CD4-positive, alpha-beta memory T cell (primary cell): ENCODE measurements at regions not wholly inside any gene's neighbourhood (a gene's known extent, or its start where the extent isn't known, plus 50 kb on each side); places are given as distances from the start of the nearest gene placed in this dataset.

Experiments used
- CTCF ChIA-PET: fragments of 350-600 bp; sonication (Branson Sonifier 250); formaldehyde crosslinking; loops from one replicate; lab custom pipeline; 2021; ENCODE audit warnings: inconsistent platforms; ENCODE audit not compliant: partially characterized antibody; lab: Charles Lee
- POLR2A ChIA-PET: fragments of 350-600 bp; sonication (Branson Sonifier 250); formaldehyde crosslinking; loops from one replicate; lab custom pipeline; 2021; ENCODE audit not compliant: partially characterized antibody; lab: Charles Lee
- DNase-seq, 5 donors: peaks; one replicate each; pipeline versions ENCODE4 v3.0.0 to v3.0.0-alpha.2; 2020 to 2022; ENCODE audit warnings: mixed read lengths in 1 of 5
- H3K27ac ChIP-seq: one replicate; pipeline ENCODE4 v1.7.0; 2013; ENCODE audit warnings: low read depth, low read length
- H3K27me3 ChIP-seq: 2 replicates; pipeline ENCODE4 v1.7.0; 2013; ENCODE audit warnings: mild to moderate bottlenecking, low read length, moderate library complexity; ENCODE audit not compliant: insufficient read depth
- H3K36me3 ChIP-seq: 2 replicates; pipeline ENCODE4 v1.7.0; 2013; ENCODE audit warnings: mild to moderate bottlenecking, low read length, moderate library complexity; ENCODE audit not compliant: insufficient read depth
- H3K4me1 ChIP-seq: 2 replicates; pipeline ENCODE4 v1.7.0; 2013; ENCODE audit warnings: mild to moderate bottlenecking, low read length, moderate library complexity; ENCODE audit not compliant: insufficient read depth
- H3K4me3 ChIP-seq, 2 donors: one replicate each; pipeline ENCODE4 v1.7.0; 2013; ENCODE audit warnings: low read length in 2 of 2, mild to moderate bottlenecking in 1 of 2
- H3K9me3 ChIP-seq, 2 donors: one replicate each; pipeline ENCODE4 v1.7.0; 2013; ENCODE audit warnings: low read length in 2 of 2, control low read depth in 1 of 2; ENCODE audit not compliant: control insufficient read depth in 1 of 2
- H3K27ac Mint-ChIP-seq, 7 donors: one replicate each; pipeline ENCODE4 v1.8.0; 2020 to 2021; ENCODE audit warnings: mixed read lengths in 7 of 7, mild to moderate bottlenecking in 6 of 7, inconsistent platforms in 3 of 7, moderate library complexity in 3 of 7
- H3K27me3 Mint-ChIP-seq, 2 donors: one replicate each; pipeline ENCODE4 v1.8.0; 2020 to 2021; ENCODE audit warnings: mixed read lengths in 2 of 2
- H3K36me3 Mint-ChIP-seq, 2 donors: one replicate each; pipeline ENCODE4 v1.8.0; 2020 to 2021; ENCODE audit warnings: mixed read lengths in 2 of 2, inconsistent platforms in 1 of 2, mild to moderate bottlenecking in 1 of 2
- H3K4me1 Mint-ChIP-seq, 4 donors: one replicate each; pipeline ENCODE4 v1.8.0; 2020 to 2021; ENCODE audit warnings: mixed read lengths in 4 of 4, mild to moderate bottlenecking in 1 of 4
- H3K4me3 Mint-ChIP-seq, 8 donors: one replicate each; pipeline ENCODE4 v1.8.0; 2020 to 2021; ENCODE audit warnings: mixed read lengths in 8 of 8, mild to moderate bottlenecking in 7 of 8, moderate library complexity in 6 of 8, inconsistent platforms in 3 of 8
- H3K9me3 Mint-ChIP-seq, 8 donors: one replicate each; pipeline ENCODE4 v1.8.0; 2020 to 2021; ENCODE audit warnings: mixed read lengths in 8 of 8, mild to moderate bottlenecking in 5 of 8, inconsistent platforms in 3 of 8, moderate library complexity in 1 of 8
- intact Hi-C: fragments of 100-400 bp; cut with micrococcal nuclease; formaldehyde crosslinking; loops from one replicate; pipeline ENCODE4 v1.15.1; 2023

DNA sequence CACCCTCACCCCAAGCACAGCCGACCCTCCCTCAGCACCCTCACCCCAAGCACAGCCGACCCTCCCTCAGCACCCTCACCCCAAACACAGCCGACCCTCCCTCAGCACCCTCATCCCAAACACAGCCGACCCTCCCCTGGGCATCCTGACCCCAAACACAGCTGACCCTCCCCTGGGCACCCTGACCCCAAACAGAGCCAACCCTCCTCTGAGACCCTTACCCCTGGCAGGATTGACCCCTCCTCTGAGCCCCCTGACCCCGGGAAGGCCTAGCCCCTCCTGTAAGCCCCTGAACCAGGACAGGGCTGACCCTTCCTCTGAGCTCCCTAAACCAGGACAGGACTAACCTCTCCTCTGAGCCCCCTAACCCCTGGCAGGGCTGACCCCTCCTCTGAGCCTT is 84.4 kb upstream of the RAB6C start:
- Histone ChIP-seq H3K36me3 (no peaks in the 10 kb centered on the region), H3K4me3 (no peak overlapping the region), H3K4me1 (no peaks in the 10 kb centered on the region), H3K27me3 (peaks cover 7% of the 10 kb centered on the region), H3K9me3 (no peaks in the 10 kb centered on the region), H3K27ac (no peak overlapping the region)
- H3K36me3 Mint-ChIP-seq = no peaks in the 10 kb centered on the region
- no peak overlapping the region for H3K4me3 Mint-ChIP-seq
- DNase-seq = no peak
- H3K27me3 Mint-ChIP-seq = peaks cover 15 to 22% of the 10 kb centered on the region in 2 donors
- peaks cover 0 to 2% (median 0%) of the 10 kb centered on the region in 8 donors for H3K9me3 Mint-ChIP-seq
- no peaks in the 10 kb centered on the region for H3K4me1 Mint-ChIP-seq
- CTCF ChIA-PET = no interaction called here
- intact Hi-C loops = no loop called here
- H3K27ac Mint-ChIP-seq = no peak overlapping the region
- POLR2A ChIA-PET = no interaction called here

DNA sequence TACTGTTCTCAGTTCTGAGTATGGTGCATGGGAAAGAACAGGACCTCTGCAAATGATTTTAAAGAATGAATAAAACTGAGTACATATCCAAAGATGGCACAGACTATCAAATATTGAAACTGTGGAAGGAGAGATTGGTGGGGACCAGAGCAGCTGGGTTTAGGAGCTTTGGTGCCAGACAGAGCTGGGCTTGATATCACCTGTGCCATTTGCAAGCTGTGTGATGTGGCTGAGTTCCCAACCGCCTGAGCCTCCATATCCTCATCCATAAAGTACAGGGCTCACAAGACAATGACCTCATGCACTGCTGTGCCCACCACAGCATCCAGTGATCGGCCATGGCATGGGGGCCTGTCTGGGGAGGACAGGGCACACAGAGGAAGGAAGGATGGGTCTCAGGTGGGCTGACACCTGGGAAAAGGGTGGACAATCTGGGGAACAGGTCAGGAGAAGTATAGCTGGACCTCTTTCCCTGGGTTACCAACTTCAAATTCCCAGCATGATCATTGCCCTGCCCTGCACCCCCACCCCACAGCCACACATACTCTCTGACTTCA is 83.9 kb upstream of the RAB6C start:
- intact Hi-C loops = no loop called here
- Mint-ChIP-seq H3K4me3 (no peak overlapping the region), H3K27me3 (peaks cover 15 to 20% of the 10 kb centered on the region in 2 donors), H3K9me3 (peaks cover 0 to 2% (median 0%) of the 10 kb centered on the region in 8 donors), H3K36me3 (no peaks in the 10 kb centered on the region), H3K27ac (no peak overlapping the region), H3K4me1 (no peaks in the 10 kb centered on the region)
- CTCF ChIA-PET = no interaction called here
- DNase-seq = no peak
- no peaks in the 10 kb centered on the region for H3K9me3 ChIP-seq
- peaks cover 7% of the 10 kb centered on the region for H3K27me3 ChIP-seq
- no peak overlapping the region for H3K4me3 ChIP-seq
- H3K27ac ChIP-seq = no peak overlapping the region
- no peaks in the 10 kb centered on the region for H3K4me1 ChIP-seq
- POLR2A ChIA-PET = no interaction called here
- H3K36me3 ChIP-seq = no peaks in the 10 kb centered on the region

GRCh38 chr2:129896226-129897100 is 83.0 kb upstream of the RAB6C start:
- peaks cover 13 to 19% of the 10 kb centered on the region in 2 donors for H3K27me3 Mint-ChIP-seq
- Histone ChIP-seq H3K4me3 (no peak overlapping the region), H3K27me3 (peaks cover 7% of the 10 kb centered on the region), H3K27ac (no peak overlapping the region), H3K36me3 (no peaks in the 10 kb centered on the region), H3K9me3 (no peaks in the 10 kb centered on the region), H3K4me1 (no peaks in the 10 kb centered on the region)
- no peaks in the 10 kb centered on the region for H3K36me3 Mint-ChIP-seq
- H3K9me3 Mint-ChIP-seq = peaks cover 0 to 2% (median 0%) of the 10 kb centered on the region in 8 donors
- H3K4me3 Mint-ChIP-seq = no peak overlapping the region
- H3K4me1 Mint-ChIP-seq = no peaks in the 10 kb centered on the region
- CTCF ChIA-PET = no interaction called here
- intact Hi-C loops = no loop called here
- POLR2A ChIA-PET = no interaction called here
- H3K27ac Mint-ChIP-seq = no peak overlapping the region
- no peak for DNase-seq

DNA sequence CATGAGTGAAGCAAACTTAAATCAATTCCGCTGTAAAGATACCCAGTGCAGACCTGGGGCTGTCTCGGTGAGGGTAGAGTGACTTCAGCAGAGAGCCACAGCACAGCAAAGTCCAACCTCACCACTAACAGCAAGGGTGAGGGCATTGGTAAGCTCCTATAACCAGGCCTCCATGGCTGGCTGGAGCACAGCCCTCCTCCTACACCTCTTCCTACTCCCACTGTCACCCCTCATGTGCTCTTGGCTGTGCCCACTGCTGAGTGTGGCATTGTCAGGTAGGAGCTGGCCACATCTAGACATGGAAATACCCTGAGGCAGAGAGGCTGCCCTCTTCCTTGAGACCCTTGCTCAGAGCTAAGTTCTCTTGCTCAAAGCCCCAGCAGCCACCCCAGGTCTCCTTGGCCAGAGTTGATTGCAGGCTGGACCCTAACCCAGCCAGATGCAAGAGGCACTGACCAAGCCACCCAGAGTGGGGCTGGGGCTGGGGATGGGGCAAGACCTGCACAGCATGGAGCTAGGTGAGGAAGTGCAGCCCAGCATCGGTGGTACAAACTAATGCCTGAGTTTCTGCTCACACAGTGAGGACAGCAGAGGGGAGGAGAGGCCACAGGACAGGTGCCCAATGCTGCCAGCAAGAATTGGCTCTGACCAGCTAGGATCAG is 77.6 kb upstream of the RAB6C start:
- no peak overlapping the region for H3K4me3 Mint-ChIP-seq
- no peak overlapping the region for H3K4me3 ChIP-seq
- POLR2A ChIA-PET = no interaction called here
- H3K27me3 Mint-ChIP-seq = peaks cover 3 to 13% of the 10 kb centered on the region in 2 donors
- H3K27me3 ChIP-seq = no peaks in the 10 kb centered on the region
- H3K36me3 ChIP-seq = no peaks in the 10 kb centered on the region
- CTCF ChIA-PET = no interaction called here
- no peak overlapping the region for H3K27ac ChIP-seq
- no peaks in the 10 kb centered on the region for H3K9me3 ChIP-seq
- peaks cover 0 to 2% (median 0%) of the 10 kb centered on the region in 8 donors for H3K9me3 Mint-ChIP-seq
- DNase-seq = no peak
- H3K4me1 Mint-ChIP-seq = no peaks in the 10 kb centered on the region
- no peaks in the 10 kb centered on the region for H3K36me3 Mint-ChIP-seq
- intact Hi-C loops = no loop called here
- no peak overlapping the region for H3K27ac Mint-ChIP-seq
- H3K4me1 ChIP-seq = no peaks in the 10 kb centered on the region

DNA sequence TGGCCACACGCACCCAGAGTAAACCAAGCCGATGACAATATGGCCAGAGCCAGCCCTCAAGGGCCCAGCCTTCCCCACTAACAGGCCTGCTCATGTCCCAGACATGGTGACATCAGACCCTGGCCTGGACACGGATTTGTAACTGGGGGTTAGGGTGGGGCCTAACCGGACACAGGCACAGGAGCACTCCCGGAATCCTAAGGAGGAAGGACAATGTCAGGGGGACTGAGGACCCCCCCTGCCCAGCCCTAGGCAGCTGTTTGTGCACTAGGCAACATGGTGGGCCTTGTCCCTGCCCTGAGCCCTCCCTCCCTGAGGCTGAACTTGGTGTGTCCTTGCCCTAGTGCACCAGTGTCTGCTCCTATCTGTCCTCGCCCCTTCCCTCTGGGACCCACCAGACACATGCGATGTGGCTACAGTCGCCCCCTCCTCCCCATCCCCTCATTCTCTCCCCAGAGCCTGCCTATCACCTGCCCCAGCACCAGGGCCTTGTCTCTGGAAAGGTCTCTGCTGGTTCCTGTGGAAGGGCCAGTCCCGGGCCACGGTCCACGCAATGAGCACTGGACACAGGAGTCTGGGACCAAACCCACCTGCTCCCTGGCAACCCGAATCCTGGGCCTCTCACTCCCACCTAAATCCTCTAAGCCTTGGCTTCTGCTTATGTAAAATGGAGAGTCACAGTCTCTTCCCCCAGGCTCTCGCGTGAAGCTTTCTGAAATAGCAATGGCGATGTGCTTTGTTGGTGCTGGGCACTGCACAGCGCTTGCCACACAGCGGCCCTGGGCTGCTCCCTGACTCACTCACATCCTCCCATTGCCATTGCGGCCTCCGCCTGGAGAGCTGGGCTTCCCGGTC is 76.5 kb upstream of the RAB6C start:
- Mint-ChIP-seq H3K4me3 (no peak overlapping the region), H3K4me1 (no peaks in the 10 kb centered on the region), H3K36me3 (no peaks in the 10 kb centered on the region), H3K27me3 (peaks cover 3 to 10% of the 10 kb centered on the region in 2 donors), H3K27ac (no peak overlapping the region), H3K9me3 (peaks cover 0 to 2% (median 0%) of the 10 kb centered on the region in 8 donors)
- Histone ChIP-seq H3K36me3 (no peaks in the 10 kb centered on the region), H3K4me1 (no peaks in the 10 kb centered on the region), H3K27ac (no peak overlapping the region), H3K4me3 (no peak overlapping the region), H3K27me3 (no peaks in the 10 kb centered on the region), H3K9me3 (no peaks in the 10 kb centered on the region)
- POLR2A ChIA-PET = no interaction called here
- CTCF ChIA-PET = no interaction called here
- intact Hi-C loops = no loop called here
- DNase-seq = no peak

GRCh38 chr2:129903586-129904425 is 75.7 kb upstream of the RAB6C start:
- POLR2A ChIA-PET = no interaction called here
- CTCF ChIA-PET = no interaction called here
- no peak for DNase-seq

More at GRCh38 chr2:129903586-129904425, 75.7 kb upstream of the RAB6C start:
- Histone ChIP-seq H3K4me1 (no peaks in the 10 kb centered on the region), H3K27me3 (no peaks in the 10 kb centered on the region), H3K27ac (no peak overlapping the region), H3K4me3 (no peak overlapping the region), H3K9me3 (no peaks in the 10 kb centered on the region), H3K36me3 (no peaks in the 10 kb centered on the region)
- intact Hi-C loops = no loop called here
- Mint-ChIP-seq H3K4me1 (no peaks in the 10 kb centered on the region), H3K36me3 (no peaks in the 10 kb centered on the region), H3K4me3 (no peak overlapping the region), H3K27me3 (peaks cover 0 to 6% of the 10 kb centered on the region in 2 donors), H3K9me3 (no peaks in the 10 kb centered on the region), H3K27ac (no peak overlapping the region)
